ENCODE measurements at regions not wholly inside any gene's neighbourhood (a gene's known extent, or its start where the extent isn't known, plus 50 kb on each side); places are given as distances from the start of the nearest gene placed in this dataset.

- TF ChIP-seq CTCF (IDR thresholded peaks at IDR 0.05; ENCODE audit: poor library complexity), result no peak
- TF ChIP-seq EZH2phosphoT487 (IDR thresholded peaks at IDR 0.05; ENCODE audit: low read depth, severe bottlenecking, unreplicated experiment), result no peak
- TF ChIP-seq EZH2 (IDR thresholded peaks at IDR 0.05; ENCODE audit: borderline replicate concordance), result no peak
Measured at GRCh38 chr2:166695154-166695553, 193.1 kb upstream of the XIRP2 start.
